Erythroblast (primary cell): ENCODE measurements at regions not wholly inside any gene's neighbourhood (a gene's known extent, or its start where the extent isn't known, plus 50 kb on each side); places are given as distances from the start of the nearest gene placed in this dataset.

Source experiments
- GATA1 ChIP-seq: IDR thresholded peaks from 2 replicates; pipeline ENCODE4 v1.6.1; 2011; ENCODE audit warnings: low read depth, mild to moderate bottlenecking, control low read depth, low read length, moderate library complexity
- POLR2A ChIP-seq: IDR thresholded peaks from 2 replicates; pipeline ENCODE4 v1.6.1; 2011; ENCODE audit warnings: mild to moderate bottlenecking, low read length

GRCh38 chr7:118330388-118330787 lies 105.9 kb downstream of the ANKRD7 start:
- TF ChIP-seq POLR2A (no peak), GATA1 (no peak)
